Endothelial cell of umbilical vein (primary cell): ENCODE measurements at regions not wholly inside any gene's neighbourhood (a gene's known extent, or its start where the extent isn't known, plus 50 kb on each side); places are given as distances from the start of the nearest gene placed in this dataset.

Experiments used
- EZH2 ChIP-seq: IDR thresholded peaks from 2 replicates; pipeline ENCODE4 v1.6.1; 2012; ENCODE audit warnings: borderline replicate concordance, low read depth, mild to moderate bottlenecking, moderate library complexity, low read length, inconsistent platforms; ENCODE audit not compliant: severe bottlenecking
- FOS ChIP-seq: IDR thresholded peaks from 2 replicates; pipeline ENCODE4 v1.6.1; 2011; ENCODE audit warnings: mild to moderate bottlenecking, low read length, moderate library complexity, borderline replicate concordance; ENCODE audit not compliant: insufficient read depth
- JUN ChIP-seq: IDR thresholded peaks from 2 replicates; pipeline ENCODE4 v1.6.1; 2011; ENCODE audit warnings: borderline replicate concordance, low read depth; ENCODE audit not compliant: insufficient read length, insufficient read depth
- MYC ChIP-seq: IDR thresholded peaks from one replicate; pipeline ENCODE4 v1.6.1; 2011; ENCODE audit warnings: mild to moderate bottlenecking, low read depth, low read length
- POLR2A ChIP-seq: IDR thresholded peaks from 2 replicates; pipeline ENCODE4 v1.6.1; 2012; ENCODE audit warnings: low read depth, mild to moderate bottlenecking, control low read depth, low read length
- POLR2AphosphoS5 ChIP-seq: IDR thresholded peaks from 2 replicates; pipeline ENCODE4 v1.6.1; 2012; ENCODE audit warnings: low read depth, mild to moderate bottlenecking, control low read depth, low read length, moderate library complexity; ENCODE audit not compliant: insufficient read depth
- TF ChIP-seq, protein P1 (sequence below), 2 donors: IDR thresholded peaks; 1 replicate in 1 of 2; 2 replicates in 1 of 2; pipeline ENCODE4 v1.5.1; 2011; ENCODE audit warnings: low read length in 2 of 2, mild to moderate bottlenecking in 2 of 2, moderate library complexity in 2 of 2, control low read depth in 1 of 2, inconsistent platforms in 1 of 2, low read depth in 1 of 2; ENCODE audit not compliant: insufficient read depth in 1 of 2; ENCODE audit errors: extremely low read depth in 1 of 2
- TF ChIP-seq, protein P2 (sequence below): IDR thresholded peaks from 2 replicates; pipeline ENCODE4 v1.6.1; 2011; ENCODE audit not compliant: insufficient read depth, insufficient read length

DNA sequence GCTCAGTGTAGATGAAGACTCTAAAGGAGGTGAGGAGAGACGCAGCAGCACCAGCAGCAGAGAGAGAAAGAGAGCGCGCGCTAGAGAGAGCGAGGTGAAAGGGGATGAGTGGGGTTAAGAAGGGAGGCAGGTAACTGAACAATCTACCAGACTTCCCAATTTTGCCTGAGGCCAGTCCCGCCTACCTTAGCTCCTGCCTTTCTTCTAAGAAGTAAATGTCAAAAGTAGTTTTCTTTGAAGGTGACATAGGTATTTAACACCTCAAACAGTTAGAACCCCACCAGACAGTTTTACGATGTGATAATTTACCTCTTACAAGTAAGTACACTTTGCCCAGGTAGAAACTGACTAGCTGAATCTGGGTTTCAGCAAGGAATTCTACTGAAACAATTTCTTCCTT is 132.0 kb upstream of the EEF1E1 start:
- no peak for TF ChIP-seq POLR2A
- TF ChIP-seq, protein P1, sequence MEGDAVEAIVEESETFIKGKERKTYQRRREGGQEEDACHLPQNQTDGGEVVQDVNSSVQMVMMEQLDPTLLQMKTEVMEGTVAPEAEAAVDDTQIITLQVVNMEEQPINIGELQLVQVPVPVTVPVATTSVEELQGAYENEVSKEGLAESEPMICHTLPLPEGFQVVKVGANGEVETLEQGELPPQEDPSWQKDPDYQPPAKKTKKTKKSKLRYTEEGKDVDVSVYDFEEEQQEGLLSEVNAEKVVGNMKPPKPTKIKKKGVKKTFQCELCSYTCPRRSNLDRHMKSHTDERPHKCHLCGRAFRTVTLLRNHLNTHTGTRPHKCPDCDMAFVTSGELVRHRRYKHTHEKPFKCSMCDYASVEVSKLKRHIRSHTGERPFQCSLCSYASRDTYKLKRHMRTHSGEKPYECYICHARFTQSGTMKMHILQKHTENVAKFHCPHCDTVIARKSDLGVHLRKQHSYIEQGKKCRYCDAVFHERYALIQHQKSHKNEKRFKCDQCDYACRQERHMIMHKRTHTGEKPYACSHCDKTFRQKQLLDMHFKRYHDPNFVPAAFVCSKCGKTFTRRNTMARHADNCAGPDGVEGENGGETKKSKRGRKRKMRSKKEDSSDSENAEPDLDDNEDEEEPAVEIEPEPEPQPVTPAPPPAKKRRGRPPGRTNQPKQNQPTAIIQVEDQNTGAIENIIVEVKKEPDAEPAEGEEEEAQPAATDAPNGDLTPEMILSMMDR (IDR thresholded peaks at IDR 0.05; ENCODE audit: extremely low read depth in 1 of 2, insufficient read depth in 1 of 2, low read depth in 1 of 2, low read length in 2 of 2), result no peak
- TF ChIP-seq POLR2AphosphoS5, result no peak
- no peak for TF ChIP-seq EZH2
- TF ChIP-seq, protein P2, sequence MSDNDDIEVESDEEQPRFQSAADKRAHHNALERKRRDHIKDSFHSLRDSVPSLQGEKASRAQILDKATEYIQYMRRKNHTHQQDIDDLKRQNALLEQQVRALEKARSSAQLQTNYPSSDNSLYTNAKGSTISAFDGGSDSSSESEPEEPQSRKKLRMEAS, result no peak
- no peak for TF ChIP-seq JUN
- no peak for TF ChIP-seq MYC
- TF ChIP-seq FOS, result no peak
